ENCODE measurements at regions not wholly inside any gene's neighbourhood (a gene's known extent, or its start where the extent isn't known, plus 50 kb on each side); places are given as distances from the start of the nearest gene placed in this dataset.
"Not testable (repeated sequence)": the region's sequence is repeated elsewhere in the genome, so short reads cannot be mapped to it uniquely, and the experiment has no call there.

- peaks cover 0 to 3% (median 2%) of the 10 kb centered on the region in 5 experiments for H3K27me3 ChIP-seq (replicated peaks in 2 of 5; ENCODE audit: control insufficient read depth in 4 of 5, insufficient read depth in 5 of 5, low read length in 4 of 5)
- ChIA-PET CTCF (interaction anchor here (1.0 to 1.8 kb wide), 7 partner anchors 12 to 152 kb away, joined by 3 to 5 read pairs (median 4); no protein-coding TSS in a partner anchor), POLR2A (no interaction called here)
- H3K4me3 ChIP-seq (ENCODE audit: control insufficient read depth in 1 of 7, extremely low read depth in 1 of 7, insufficient read depth in 4 of 7, low read depth in 2 of 7, low read length in 6 of 7), result no peak overlapping the region
- peak; percentile 4 to 55 (median 26) for DNase-seq
- 40% methylated on average over 1 of the region's 3 CpGs for WGBS (ENCODE audit: insufficient coverage)
- no peak overlapping the region for H3K27ac ChIP-seq (ENCODE audit: insufficient read depth in 1 of 2, low read depth in 1 of 2, low read length in 2 of 2, poor library complexity in 1 of 2, severe bottlenecking in 2 of 2)
- no peaks in the 10 kb centered on the region for H3K36me3 ChIP-seq (ENCODE audit: control insufficient read depth in 4 of 4, insufficient read depth in 4 of 4, low read length in 3 of 4)
- H3K4me1 ChIP-seq (ENCODE audit: control extremely low read depth in 1 of 4, control insufficient read depth in 4 of 4, insufficient read depth in 4 of 4, low read length in 3 of 4), result no peaks in the 10 kb centered on the region
- H3K9me3 ChIP-seq (ENCODE audit: control extremely low read depth in 1 of 5, control insufficient read depth in 4 of 5, insufficient read depth in 2 of 5, low read depth in 1 of 5, low read length in 4 of 5), result no peaks in the 10 kb centered on the region
These were observed 247.4 kb downstream of the GALC start for GRCh38 chr14:87745507-87746118.

DNA sequence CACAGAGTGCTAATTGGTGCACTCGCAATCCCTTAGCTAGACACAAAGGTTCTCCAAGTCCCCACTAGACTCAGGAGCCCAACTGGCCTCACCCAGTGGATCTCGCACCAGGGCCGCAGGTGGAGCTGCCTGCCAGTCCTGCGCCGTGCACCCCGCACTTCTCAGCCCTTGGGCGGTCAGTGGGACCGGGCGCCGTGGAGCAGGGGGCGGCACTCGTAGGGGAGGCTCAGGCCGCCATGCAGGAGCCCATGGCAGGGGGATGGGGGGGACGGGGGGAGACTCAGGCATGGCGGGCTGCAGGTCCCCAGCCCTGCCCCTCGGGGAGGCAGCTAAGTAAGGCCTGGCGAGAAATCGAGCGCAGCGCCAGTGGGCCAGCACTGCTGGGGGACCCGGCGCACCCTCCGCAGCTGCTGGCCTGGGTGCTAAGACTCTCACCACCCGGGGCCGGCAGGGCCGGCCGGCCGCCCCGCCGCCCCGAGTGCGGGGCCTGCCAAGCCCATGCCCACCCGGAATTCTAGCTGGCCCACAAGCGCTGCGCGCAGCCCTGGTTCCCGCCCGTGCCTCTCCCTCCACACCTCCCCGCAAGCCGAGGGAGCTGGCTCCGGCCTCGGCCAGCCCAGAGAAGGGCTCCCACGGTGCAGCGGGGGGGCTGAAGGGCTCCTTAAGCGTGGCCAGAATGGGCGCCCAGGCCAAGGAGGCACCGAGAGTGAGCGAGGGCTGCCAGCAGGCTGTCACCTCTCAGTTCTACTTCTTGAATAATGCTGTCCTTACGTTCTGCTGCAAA, 258.2 kb downstream of the GALC start:
- CTCF ChIA-PET; POLR2A ChIA-PET; H3K36me3 ChIP-seq (ENCODE audit: control insufficient read depth in 4 of 4, insufficient read depth in 4 of 4, low read length in 3 of 4); H3K27me3 ChIP-seq (replicated peaks in 2 of 5; ENCODE audit: control insufficient read depth in 4 of 5, insufficient read depth in 5 of 5, low read length in 4 of 5); H3K9me3 ChIP-seq (ENCODE audit: control extremely low read depth in 1 of 5, control insufficient read depth in 4 of 5, insufficient read depth in 2 of 5, low read depth in 1 of 5, low read length in 4 of 5); H3K4me1 ChIP-seq (ENCODE audit: control extremely low read depth in 1 of 4, control insufficient read depth in 4 of 4, insufficient read depth in 4 of 4, low read length in 3 of 4); DNase-seq; H3K27ac ChIP-seq (ENCODE audit: insufficient read depth in 1 of 2, low read depth in 1 of 2, low read length in 2 of 2, poor library complexity in 1 of 2, severe bottlenecking in 2 of 2); H3K4me3 ChIP-seq (ENCODE audit: control insufficient read depth in 1 of 7, extremely low read depth in 1 of 7, insufficient read depth in 4 of 7, low read depth in 2 of 7, low read length in 6 of 7): not testable (repeated sequence)
- 98% methylated on average over 37 of the region's 49 CpGs for WGBS (ENCODE audit: insufficient coverage)

GRCh38 chr14:87733115-87733514, 259.9 kb downstream of the GALC start:
- CTCF ChIA-PET, result interaction anchor here (1.0 kb wide), 1 partner anchor 12 kb away, joined by 4 read pairs; no protein-coding TSS in a partner anchor
- DNase-seq, result peak in 1 of 3 donors; percentile 32
- H3K9me3 ChIP-seq (ENCODE audit: control extremely low read depth in 1 of 5, control insufficient read depth in 4 of 5, insufficient read depth in 2 of 5, low read depth in 1 of 5, low read length in 4 of 5); H3K27ac ChIP-seq (ENCODE audit: insufficient read depth in 1 of 2, low read depth in 1 of 2, low read length in 2 of 2, poor library complexity in 1 of 2, severe bottlenecking in 2 of 2); H3K36me3 ChIP-seq (ENCODE audit: control insufficient read depth in 4 of 4, insufficient read depth in 4 of 4, low read length in 3 of 4); H3K4me1 ChIP-seq (ENCODE audit: control extremely low read depth in 1 of 4, control insufficient read depth in 4 of 4, insufficient read depth in 4 of 4, low read length in 3 of 4); H3K4me3 ChIP-seq (ENCODE audit: control insufficient read depth in 1 of 7, extremely low read depth in 1 of 7, insufficient read depth in 4 of 7, low read depth in 2 of 7, low read length in 6 of 7); POLR2A ChIA-PET; H3K27me3 ChIP-seq (replicated peaks in 2 of 5; ENCODE audit: control insufficient read depth in 4 of 5, insufficient read depth in 5 of 5, low read length in 4 of 5): not testable (repeated sequence)
- WGBS (ENCODE audit: insufficient coverage), result 100% methylated on average over 2 of the region's 7 CpGs

GRCh38 chr14:87732562-87732961, 260.4 kb downstream of the GALC start:
- no peaks in the 10 kb centered on the region for H3K27me3 ChIP-seq (replicated peaks in 2 of 5; ENCODE audit: control insufficient read depth in 4 of 5, insufficient read depth in 5 of 5, low read length in 4 of 5)
- peak in 1 of 3 donors; percentile 27 for DNase-seq
- no peak overlapping the region for H3K4me3 ChIP-seq (ENCODE audit: control insufficient read depth in 1 of 7, extremely low read depth in 1 of 7, insufficient read depth in 4 of 7, low read depth in 2 of 7, low read length in 6 of 7)
- ChIA-PET CTCF (no interaction called here), POLR2A (no interaction called here)
- WGBS (ENCODE audit: insufficient coverage), result 78% methylated on average over 9 of the region's 9 CpGs
- no peaks in the 10 kb centered on the region for H3K9me3 ChIP-seq (ENCODE audit: control extremely low read depth in 1 of 5, control insufficient read depth in 4 of 5, insufficient read depth in 2 of 5, low read depth in 1 of 5, low read length in 4 of 5)
- no peaks in the 10 kb centered on the region for H3K4me1 ChIP-seq (ENCODE audit: control extremely low read depth in 1 of 4, control insufficient read depth in 4 of 4, insufficient read depth in 4 of 4, low read length in 3 of 4)
- H3K36me3 ChIP-seq (ENCODE audit: control insufficient read depth in 4 of 4, insufficient read depth in 4 of 4, low read length in 3 of 4), result no peaks in the 10 kb centered on the region
- no peak overlapping the region for H3K27ac ChIP-seq (ENCODE audit: insufficient read depth in 1 of 2, low read depth in 1 of 2, low read length in 2 of 2, poor library complexity in 1 of 2, severe bottlenecking in 2 of 2)

DNA sequence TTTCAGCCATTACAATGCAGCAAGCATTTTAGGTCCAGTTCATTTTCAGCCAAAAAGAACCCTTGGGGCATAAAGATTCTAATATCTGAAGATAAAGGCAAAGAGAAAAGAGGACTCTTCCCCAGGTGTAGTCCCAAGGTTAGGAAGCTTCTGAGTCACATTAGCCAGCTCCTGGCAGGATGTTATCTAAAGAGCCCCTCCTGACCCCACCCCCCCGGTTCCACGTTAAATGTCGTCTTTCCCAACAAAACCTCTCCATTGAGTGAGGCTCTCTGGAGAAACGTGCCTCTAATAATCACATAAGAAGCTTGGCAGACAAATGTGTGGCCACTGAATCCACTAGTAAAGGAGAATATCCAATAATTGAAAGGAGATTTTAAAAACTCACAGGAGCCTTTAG, 267.7 kb downstream of the GALC start:
- WGBS (ENCODE audit: insufficient coverage), result 100% methylated on average over 3 of the region's 4 CpGs
- H3K27ac ChIP-seq (ENCODE audit: insufficient read depth in 1 of 2, low read depth in 1 of 2, low read length in 2 of 2, poor library complexity in 1 of 2, severe bottlenecking in 2 of 2), result no peak overlapping the region
- DNase-seq, result no peak
- ChIA-PET POLR2A (no interaction called here), CTCF (no interaction called here)
- H3K4me1 ChIP-seq (ENCODE audit: control extremely low read depth in 1 of 4, control insufficient read depth in 4 of 4, insufficient read depth in 4 of 4, low read length in 3 of 4), result no peaks in the 10 kb centered on the region
- H3K9me3 ChIP-seq (ENCODE audit: control extremely low read depth in 1 of 5, control insufficient read depth in 4 of 5, insufficient read depth in 2 of 5, low read depth in 1 of 5, low read length in 4 of 5), result no peaks in the 10 kb centered on the region
- H3K36me3 ChIP-seq (ENCODE audit: control insufficient read depth in 4 of 4, insufficient read depth in 4 of 4, low read length in 3 of 4), result no peaks in the 10 kb centered on the region
- H3K27me3 ChIP-seq (replicated peaks in 2 of 5; ENCODE audit: control insufficient read depth in 4 of 5, insufficient read depth in 5 of 5, low read length in 4 of 5), result no peaks in the 10 kb centered on the region
- H3K4me3 ChIP-seq (ENCODE audit: control insufficient read depth in 1 of 7, extremely low read depth in 1 of 7, insufficient read depth in 4 of 7, low read depth in 2 of 7, low read length in 6 of 7), result no peak overlapping the region

DNA sequence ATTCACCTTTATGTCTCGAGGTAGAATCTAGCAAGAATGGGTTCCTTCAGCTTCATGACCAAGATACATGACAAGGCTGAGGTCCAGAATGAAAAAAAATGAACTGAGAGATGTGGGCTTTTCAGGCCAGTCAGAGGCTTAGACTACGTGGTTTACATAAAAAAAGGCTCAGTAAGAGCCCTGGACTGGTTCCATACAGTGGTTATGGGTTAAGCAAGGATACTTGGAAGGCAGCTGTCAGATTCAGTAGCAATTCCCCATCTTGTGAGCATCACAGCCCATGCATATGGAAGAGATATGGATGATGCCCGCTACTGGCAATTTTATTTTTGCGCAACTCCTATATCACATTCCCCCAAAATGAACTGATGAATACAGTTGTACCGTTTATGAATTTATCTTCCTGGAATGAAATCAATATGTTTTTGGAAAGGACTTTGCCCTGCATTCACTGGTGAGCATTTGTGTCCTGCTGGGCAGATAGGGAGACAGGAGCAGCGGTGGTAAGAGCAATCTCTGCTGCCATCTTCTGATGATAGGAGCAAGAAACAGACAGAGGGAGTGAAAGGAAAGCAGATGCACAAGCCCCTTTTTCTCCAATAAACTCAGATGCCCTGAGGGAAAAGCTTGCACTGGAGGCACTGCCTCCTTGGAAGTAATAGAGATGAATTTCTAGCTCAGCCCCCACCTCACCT, 280.4 kb downstream of the GALC start:
- Histone ChIP-seq H3K27me3 (replicated peaks in 2 of 5; ENCODE audit: control insufficient read depth in 4 of 5, insufficient read depth in 5 of 5, low read length in 4 of 5) (no peaks in the 10 kb centered on the region), H3K9me3 (ENCODE audit: control extremely low read depth in 1 of 5, control insufficient read depth in 4 of 5, insufficient read depth in 2 of 5, low read depth in 1 of 5, low read length in 4 of 5) (no peaks in the 10 kb centered on the region), H3K4me1 (ENCODE audit: control extremely low read depth in 1 of 4, control insufficient read depth in 4 of 4, insufficient read depth in 4 of 4, low read length in 3 of 4) (no peaks in the 10 kb centered on the region), H3K4me3 (ENCODE audit: control insufficient read depth in 1 of 7, extremely low read depth in 1 of 7, insufficient read depth in 4 of 7, low read depth in 2 of 7, low read length in 6 of 7) (no peak overlapping the region), H3K27ac (ENCODE audit: insufficient read depth in 1 of 2, low read depth in 1 of 2, low read length in 2 of 2, poor library complexity in 1 of 2, severe bottlenecking in 2 of 2) (no peak overlapping the region), H3K36me3 (ENCODE audit: control insufficient read depth in 4 of 4, insufficient read depth in 4 of 4, low read length in 3 of 4) (no peaks in the 10 kb centered on the region)
- ChIA-PET CTCF (no interaction called here), POLR2A (no interaction called here)
- WGBS (ENCODE audit: insufficient coverage), result 77% methylated on average over 3 of the region's 6 CpGs
- no peak for DNase-seq

DNA sequence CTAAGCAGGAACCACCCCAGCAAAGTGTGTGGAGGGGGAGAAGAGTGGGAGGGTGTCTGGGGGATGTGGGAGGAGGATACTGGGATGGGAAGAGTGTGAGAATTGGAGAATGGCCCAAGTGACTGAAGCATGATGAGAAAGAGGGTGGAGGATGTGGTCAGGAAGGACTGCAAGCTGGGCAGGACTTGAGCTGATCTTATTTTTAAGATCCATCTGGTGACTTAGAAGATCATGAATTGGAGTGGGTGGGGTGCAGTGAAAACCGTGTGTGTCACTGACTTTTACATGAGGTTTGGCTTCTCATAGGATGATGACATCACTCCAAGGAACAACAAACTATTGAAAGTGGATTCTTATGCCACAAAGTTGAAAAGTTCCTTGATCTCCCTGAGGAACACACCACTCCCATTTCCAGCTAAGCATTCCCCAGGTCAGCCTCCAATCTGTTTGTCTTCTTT, 287.5 kb downstream of the GALC start:
- H3K4me3 ChIP-seq (ENCODE audit: control insufficient read depth in 1 of 7, extremely low read depth in 1 of 7, insufficient read depth in 4 of 7, low read depth in 2 of 7, low read length in 6 of 7), result no peak overlapping the region
- 57% methylated on average over 1 of the region's 1 CpG for WGBS (ENCODE audit: insufficient coverage)
- no peaks in the 10 kb centered on the region for H3K4me1 ChIP-seq (ENCODE audit: control extremely low read depth in 1 of 4, control insufficient read depth in 4 of 4, insufficient read depth in 4 of 4, low read length in 3 of 4)
- no peak for DNase-seq
- ChIA-PET CTCF (no interaction called here), POLR2A (no interaction called here)
- H3K36me3 ChIP-seq (ENCODE audit: control insufficient read depth in 4 of 4, insufficient read depth in 4 of 4, low read length in 3 of 4), result no peaks in the 10 kb centered on the region
- H3K27ac ChIP-seq (ENCODE audit: insufficient read depth in 1 of 2, low read depth in 1 of 2, low read length in 2 of 2, poor library complexity in 1 of 2, severe bottlenecking in 2 of 2), result no peak overlapping the region
- no peaks in the 10 kb centered on the region for H3K27me3 ChIP-seq (replicated peaks in 2 of 5; ENCODE audit: control insufficient read depth in 4 of 5, insufficient read depth in 5 of 5, low read length in 4 of 5)
- H3K9me3 ChIP-seq (ENCODE audit: control extremely low read depth in 1 of 5, control insufficient read depth in 4 of 5, insufficient read depth in 2 of 5, low read depth in 1 of 5, low read length in 4 of 5), result peaks cover 0 to 2% (median 0%) of the 10 kb centered on the region in 5 experiments

Data from common myeloid progenitor, CD34-positive (primary cell).